HG02938 (cell line): ENCODE measurements at regions not wholly inside any gene's neighbourhood (a gene's known extent, or its start where the extent isn't known, plus 50 kb on each side); places are given as distances from the start of the nearest gene placed in this dataset.
"Not testable (repeated sequence)": the region's sequence is repeated elsewhere in the genome, so short reads cannot be mapped to it uniquely, and the experiment has no call there.

Experiments used
- ATAC-seq: cut with Tn5 transposase; IDR thresholded peaks from one replicate; pipeline ENCODE4 v1.9.1; 2021; ENCODE audit warnings: mild to moderate bottlenecking, moderate library complexity; ENCODE audit not compliant: unreplicated experiment

GRCh38 chr2:47728551-47728950 lies 54.4 kb upstream of the MSH6 start:
- no peak for ATAC-seq

- ATAC-seq: no peak
Measured at GRCh38 chr2:47727956-47728355, 55.0 kb upstream of the MSH6 start.

- ATAC-seq: not testable (repeated sequence)
Measured at GRCh38 chr2:47726978-47727377, 56.0 kb upstream of the MSH6 start.

- ATAC-seq: no peak
Measured at GRCh38 chr2:47725808-47726207, 57.1 kb upstream of the MSH6 start.

- ATAC-seq: peak; percentile 87
Measured at GRCh38 chr2:47724221-47724981, 58.5 kb upstream of the MSH6 start.

GRCh38 chr2:47721296-47721695 lies 61.6 kb upstream of the MSH6 start:
- no peak for ATAC-seq

- no peak for ATAC-seq
Measured at GRCh38 chr2:47720559-47720958, 62.4 kb upstream of the MSH6 start.

- ATAC-seq: no peak
Measured at GRCh38 chr2:47720036-47720435, 62.9 kb upstream of the MSH6 start.

- peak; percentile 83 for ATAC-seq
Measured at GRCh38 chr2:47719099-47719498, 63.8 kb upstream of the MSH6 start.

- ATAC-seq: not testable (repeated sequence)
Measured at GRCh38 chr2:47716307-47716706, 66.6 kb upstream of the MSH6 start.

- no peak for ATAC-seq
Measured at GRCh38 chr2:47715552-47715951, 67.4 kb upstream of the MSH6 start.

GRCh38 chr2:47708801-47709499 lies 74.0 kb upstream of the MSH6 start:
- ATAC-seq: peak; percentile 82

- ATAC-seq: no peak
Measured at GRCh38 chr2:47704287-47704686, 78.7 kb upstream of the MSH6 start.

- ATAC-seq: no peak
Measured at GRCh38 chr2:47699533-47700215, 83.3 kb upstream of the MSH6 start.

- not testable (repeated sequence) for ATAC-seq
Measured at GRCh38 chr2:47698436-47698972, 84.4 kb upstream of the MSH6 start.

GRCh38 chr2:47697681-47698435 lies 85.1 kb upstream of the MSH6 start:
- ATAC-seq: not testable (repeated sequence)

GRCh38 chr2:47697000-47697601 lies 85.8 kb upstream of the MSH6 start:
- peak; percentile 91 for ATAC-seq

- no peak for ATAC-seq
Measured at GRCh38 chr2:47696478-47696831, 86.5 kb upstream of the MSH6 start.

GRCh38 chr2:47695800-47696477 lies 87.0 kb upstream of the MSH6 start:
- ATAC-seq: no peak

- ATAC-seq: not testable (repeated sequence)
Measured at GRCh38 chr2:47694451-47694850, 88.5 kb upstream of the MSH6 start.
